ENCODE measurements at regions not wholly inside any gene's neighbourhood (a gene's known extent, or its start where the extent isn't known, plus 50 kb on each side); places are given as distances from the start of the nearest gene placed in this dataset.

GRCh38 chr4:17166954-17167353 is 268.5 kb upstream of the LDB2 start:
- DNase-seq = no peak

GRCh38 chr4:17165286-17165685 is 266.8 kb upstream of the LDB2 start:
- DNase-seq = no peak

GRCh38 chr4:17164666-17165065 is 266.2 kb upstream of the LDB2 start:
- no peak for DNase-seq

GRCh38 chr4:17163156-17163771 is 264.8 kb upstream of the LDB2 start:
- DNase-seq = no peak

- no peak for DNase-seq
These were observed 258.9 kb upstream of the LDB2 start for GRCh38 chr4:17157304-17157703.

- peak; percentile 39 for DNase-seq
These were observed 257.0 kb upstream of the LDB2 start for GRCh38 chr4:17155486-17155885.

GRCh38 chr4:17153572-17153971 is 255.1 kb upstream of the LDB2 start:
- DNase-seq = no peak

- no peak for DNase-seq
These were observed 254.6 kb upstream of the LDB2 start for GRCh38 chr4:17152941-17153540.

GRCh38 chr4:17142232-17142711 is 243.8 kb upstream of the LDB2 start:
- peak; percentile 86 for DNase-seq

GRCh38 chr4:17138847-17139246 is 240.4 kb upstream of the LDB2 start:
- no peak for DNase-seq

- DNase-seq = no peak
These were observed 236.1 kb upstream of the LDB2 start for GRCh38 chr4:17134565-17134964.

GRCh38 chr4:17134100-17134499 is 235.7 kb upstream of the LDB2 start:
- no peak for DNase-seq

- DNase-seq = no peak
These were observed 233.8 kb upstream of the LDB2 start for GRCh38 chr4:17132226-17132625.

GRCh38 chr4:17128268-17128667 is 229.8 kb upstream of the LDB2 start:
- no peak for DNase-seq

- no peak for DNase-seq
These were observed 228.0 kb upstream of the LDB2 start for GRCh38 chr4:17126321-17126966.

GRCh38 chr4:17124767-17125166 is 226.3 kb upstream of the LDB2 start:
- DNase-seq = no peak

GRCh38 chr4:17120761-17121160 is 222.3 kb upstream of the LDB2 start:
- DNase-seq = no peak

- DNase-seq = no peak
These were observed 219.3 kb upstream of the LDB2 start for GRCh38 chr4:17117746-17118145.

- no peak for DNase-seq
These were observed 217.1 kb upstream of the LDB2 start for GRCh38 chr4:17115583-17115982.

- peak; percentile 18 for DNase-seq
These were observed 213.8 kb upstream of the LDB2 start for GRCh38 chr4:17112292-17112659.

GRCh38 chr4:17109126-17109525 is 210.7 kb upstream of the LDB2 start:
- DNase-seq = no peak

GRCh38 chr4:17103231-17103630 is 204.8 kb upstream of the LDB2 start:
- no peak for DNase-seq

GRCh38 chr4:17098996-17099395 is 200.6 kb upstream of the LDB2 start:
- DNase-seq = no peak

- DNase-seq = no peak
These were observed 200.0 kb upstream of the LDB2 start for GRCh38 chr4:17098401-17098800.

- DNase-seq = no peak
These were observed 198.9 kb upstream of the LDB2 start for GRCh38 chr4:17097362-17097761.

All from HCEC 1CT (cell line).